ENCODE measurements at regions not wholly inside any gene's neighbourhood (a gene's known extent, or its start where the extent isn't known, plus 50 kb on each side); places are given as distances from the start of the nearest gene placed in this dataset.

GRCh38 chr2:147663962-147664361 is 180.9 kb upstream of the ACVR2A start:
- TF ChIP-seq REST (IDR thresholded peaks at IDR 0.05; ENCODE audit: unreplicated experiment) = no peak
- TF ChIP-seq CTCF (conservative IDR thresholded peaks at IDR 0.05; ENCODE audit: low read depth in 2 of 2) = no peak
- TF ChIP-seq POLR2AphosphoS5 (IDR thresholded peaks at IDR 0.05; ENCODE audit: low read depth) = no peak
- TF ChIP-seq EZH2phosphoT487 (IDR thresholded peaks at IDR 0.05; ENCODE audit: unreplicated experiment) = no peak
- TF ChIP-seq EZH2 (IDR thresholded peaks at IDR 0.05; ENCODE audit: low read depth, unreplicated experiment) = no peak
- TF ChIP-seq JUNB (IDR thresholded peaks at IDR 0.05; ENCODE audit: unreplicated experiment) = no peak
- no peak for TF ChIP-seq ZNF114 (CRISPR knock-in tag; IDR thresholded peaks at IDR 0.05)
- no peak for TF ChIP-seq ZNF462 (CRISPR knock-in tag; IDR thresholded peaks at IDR 0.05)
- no peak for TF ChIP-seq CREB1 (CRISPR knock-in tag; IDR thresholded peaks at IDR 0.05; ENCODE audit: low read depth)
- no peak for TF ChIP-seq ETS1 (IDR thresholded peaks at IDR 0.05)
- TF ChIP-seq NANOG (IDR thresholded peaks at IDR 0.05; ENCODE audit: borderline replicate concordance) = no peak
- no peak for TF ChIP-seq STAT1 (IDR thresholded peaks at IDR 0.05; ENCODE audit: unreplicated experiment)
- TF ChIP-seq ZNF331 (CRISPR knock-in tag; IDR thresholded peaks at IDR 0.05; ENCODE audit: low read depth) = no peak

Data from GM23338 (cell line).